H1 (cell line): ENCODE measurements at regions not wholly inside any gene's neighbourhood (a gene's known extent, or its start where the extent isn't known, plus 50 kb on each side); places are given as distances from the start of the nearest gene placed in this dataset.

Experiments
- CTCF ChIA-PET: fragments of 300-600 bp; sonication (Branson Sonifier 250); formaldehyde crosslinking; loops from one replicate; lab custom pipeline; 2021; ENCODE audit not compliant: partially characterized antibody; lab: Charles Lee
- POLR2A ChIA-PET: fragments of 300-600 bp; sonication (Branson Sonifier 250); formaldehyde crosslinking; loops from one replicate; lab custom pipeline; 2021; ENCODE audit warnings: inconsistent platforms; ENCODE audit not compliant: partially characterized antibody; lab: Charles Lee
- DNase-seq, 2 experiments: peaks; one replicate each; pipeline versions ENCODE4 v3.0.0 to v3.0.0-alpha.2; 2010 to 2022; ENCODE audit warnings: low spot score in 2 of 2, low read depth in 1 of 2, mixed read lengths in 1 of 2
- FAIRE-seq: peaks from 2 replicates; lab custom pipeline; 2011; peaks lifted over from hg19 to GRCh38; lab: Jason Lieb, UNC
- H2AFZ ChIP-seq: 2 replicates; pipeline ENCODE4 v1.8.1; 2012; ENCODE audit warnings: low read length, inconsistent platforms
- H2AK5ac ChIP-seq: 2 replicates; pipeline ENCODE4 v1.6.1; 2013; ENCODE audit warnings: low read depth, low read length
- H2BK120ac ChIP-seq: replicated peaks from 2 replicates; pipeline ENCODE3; 2013; ENCODE audit warnings: low read depth, low read length, inconsistent platforms
- H2BK12ac ChIP-seq: 2 replicates; pipeline ENCODE4 v1.6.1; 2013; ENCODE audit warnings: low read depth, low read length
- H2BK15ac ChIP-seq: 2 replicates; pipeline ENCODE4 v1.6.1; 2013; ENCODE audit warnings: low read length
- H2BK20ac ChIP-seq: 2 replicates; pipeline ENCODE4 v1.6.1; 2013; ENCODE audit warnings: low read length
- H2BK5ac ChIP-seq: 2 replicates; pipeline ENCODE4 v1.6.1; 2013; ENCODE audit warnings: low read depth, low read length
- H3K14ac ChIP-seq: 2 replicates; pipeline ENCODE4 v1.6.1; 2013; ENCODE audit warnings: inconsistent platforms; ENCODE audit not compliant: insufficient read length
- H3K18ac ChIP-seq: 2 replicates; pipeline ENCODE4 v1.6.1; 2013; ENCODE audit warnings: low read length; ENCODE audit errors: extremely low read depth
- H3K23ac ChIP-seq: 2 replicates; pipeline ENCODE4 v1.6.1; 2013; ENCODE audit warnings: inconsistent platforms; ENCODE audit not compliant: insufficient read length
- H3K23me2 ChIP-seq: 2 replicates; pipeline ENCODE4 v1.6.1; 2013; ENCODE audit warnings: low read depth, low read length
- H3K27ac ChIP-seq: 2 replicates; pipeline ENCODE4 v1.6.1; 2011; ENCODE audit warnings: low read depth, low read length, inconsistent platforms
- H3K27me3 ChIP-seq, 4 experiments: replicated peaks in 1 of 4; 1 replicate in 1 of 4; 2 replicates in 3 of 4; pipeline versions ENCODE4 v1.6.1 to v1.8.1; 2011 to 2013; ENCODE audit warnings: low read length in 3 of 4, mild to moderate bottlenecking in 3 of 4, inconsistent platforms in 2 of 4, mixed read lengths in 2 of 4, moderate library complexity in 1 of 4; ENCODE audit not compliant: control insufficient read depth in 3 of 4, insufficient read depth in 3 of 4; ENCODE audit errors: extremely low read depth in 1 of 4
- H3K36me3 ChIP-seq, 4 experiments: 2 replicates each; pipeline versions ENCODE4 v1.6.1 to v1.8.1; 2011 to 2013; ENCODE audit warnings: mild to moderate bottlenecking in 4 of 4, low read length in 3 of 4, moderate library complexity in 2 of 4, control low read depth in 1 of 4, inconsistent platforms in 1 of 4; ENCODE audit not compliant: insufficient read depth in 4 of 4, control insufficient read depth in 2 of 4
- H3K4ac ChIP-seq: replicated peaks from 2 replicates; pipeline ENCODE3; 2013; ENCODE audit warnings: low read length, low read depth, mixed read lengths, inconsistent platforms; ENCODE audit not compliant: insufficient read length
- H3K4me1 ChIP-seq, 4 experiments: replicated peaks in 1 of 4; 1 replicate in 1 of 4; 2 replicates in 3 of 4; pipeline versions ENCODE4 v1.6.1 to v1.8.1; 2011 to 2013; ENCODE audit warnings: low read length in 3 of 4, inconsistent platforms in 2 of 4, mixed read lengths in 1 of 4; ENCODE audit not compliant: insufficient read depth in 4 of 4, control insufficient read depth in 3 of 4
- H3K4me2 ChIP-seq, 2 experiments: 2 replicates each; pipeline versions ENCODE4 v1.6.1 to v1.8.1; 2011 to 2013; ENCODE audit warnings: low read depth in 2 of 2, low read length in 2 of 2, control low read depth in 1 of 2, inconsistent platforms in 1 of 2, mild to moderate bottlenecking in 1 of 2; ENCODE audit not compliant: insufficient read depth in 1 of 2
- H3K4me3 ChIP-seq, 4 experiments: fragments of 200-600, 300-600 bp in 1 of 4; sonication (generic), shearing (Covaris generic), sonication (Bioruptor Twin) in 1 of 4; 2 replicates each; pipeline versions ENCODE4 v1.5.1 to v1.8.1; 2011 to 2016; ENCODE audit warnings: low read length in 4 of 4, low read depth in 3 of 4, control low read depth in 2 of 4, inconsistent platforms in 2 of 4, mild to moderate bottlenecking in 2 of 4, mixed read lengths in 1 of 4, moderate library complexity in 1 of 4; ENCODE audit not compliant: insufficient read depth in 2 of 4; ENCODE audit errors: extremely low read depth in 1 of 4
- H3K56ac ChIP-seq: replicated peaks from 2 replicates; pipeline ENCODE3; 2013; ENCODE audit warnings: low read depth, mild to moderate bottlenecking, mixed read lengths, low read length, inconsistent platforms; ENCODE audit not compliant: insufficient read length
- H3K79me1 ChIP-seq: 2 replicates; pipeline ENCODE4 v1.6.1; 2013; ENCODE audit warnings: low read depth, low read length, control low read depth
- H3K79me2 ChIP-seq, 2 experiments: 2 replicates each; pipeline versions ENCODE4 v1.6.1 to v1.8.1; 2012 to 2013; ENCODE audit warnings: low read length in 2 of 2, mild to moderate bottlenecking in 2 of 2, inconsistent platforms in 1 of 2; ENCODE audit not compliant: insufficient read depth in 2 of 2, control insufficient read depth in 1 of 2
- H3K9ac ChIP-seq, 4 experiments: replicated peaks in 1 of 4; 1 replicate in 1 of 4; 2 replicates in 3 of 4; pipeline versions ENCODE4 v1.6.1 to v1.8.1; 2011 to 2013; ENCODE audit warnings: low read depth in 3 of 4, low read length in 3 of 4, control low read depth in 2 of 4, mild to moderate bottlenecking in 2 of 4, moderate library complexity in 2 of 4, inconsistent platforms in 1 of 4; ENCODE audit errors: extremely low read depth in 1 of 4
- H3K9me3 ChIP-seq, 2 experiments: 2 replicates each; pipeline versions ENCODE4 v1.6.1 to v1.8.1; 2012 to 2013; ENCODE audit warnings: mild to moderate bottlenecking in 2 of 2, moderate library complexity in 2 of 2, control low read depth in 1 of 2, inconsistent platforms in 1 of 2, low read depth in 1 of 2, low read length in 1 of 2, mixed read lengths in 1 of 2; ENCODE audit not compliant: insufficient read depth in 2 of 2
- H4K20me1 ChIP-seq, 2 experiments: replicated peaks in 1 of 2; 2 replicates each; pipeline versions ENCODE3 to v1.8.1; 2011 to 2013; ENCODE audit warnings: inconsistent platforms in 2 of 2, low read length in 2 of 2, mild to moderate bottlenecking in 1 of 2; ENCODE audit not compliant: insufficient read depth in 2 of 2, control insufficient read depth in 1 of 2
- H4K5ac ChIP-seq: 2 replicates; pipeline ENCODE4 v1.6.1; 2013; ENCODE audit warnings: low read length, low read depth, mixed read lengths, inconsistent platforms; ENCODE audit not compliant: insufficient read length
- H4K8ac ChIP-seq: 2 replicates; pipeline ENCODE4 v1.8.0; 2013; ENCODE audit warnings: mild to moderate bottlenecking, moderate library complexity, low read length, inconsistent platforms; ENCODE audit not compliant: insufficient read depth; ENCODE audit errors: extremely low read depth
- H4K91ac ChIP-seq: replicated peaks from 2 replicates; pipeline ENCODE3; 2013; ENCODE audit warnings: low read length, mixed read lengths, inconsistent platforms; ENCODE audit not compliant: insufficient read length
- EGR1 ChIP-seq: IDR thresholded peaks from 2 replicates; pipeline ENCODE4 v1.6.1; 2011; ENCODE audit warnings: low read depth, low read length, borderline replicate concordance
- POU5F1 ChIP-seq: IDR thresholded peaks from 2 replicates; pipeline ENCODE4 v1.6.1; 2011; ENCODE audit warnings: low read depth, mild to moderate bottlenecking, low read length, moderate library complexity
- WGBS, 2 experiments: shearing (Covaris generic) in 1 of 2; methylation state at CpG; one replicate each; pipeline versions ENCODE4 v1.1.6 to v1.1.7; 2013 to 2015; ENCODE audit warnings: low lambda C conversion rate in 2 of 2, mixed read lengths in 2 of 2, inconsistent platforms in 1 of 2, low coverage in 1 of 2, missing lambda C conversion rate in 1 of 2; ENCODE audit not compliant: insufficient replicate concordance in 2 of 2, insufficient coverage in 1 of 2, insufficient read length in 1 of 2; ENCODE audit errors: extremely low coverage in 1 of 2, missing lambda C conversion rate in 1 of 2; 5-methylcytosine and 5-hydroxymethylcytosine counted together
- TF ChIP-seq, protein P1 (sequence below): IDR thresholded peaks from 2 replicates; pipeline ENCODE4 v1.6.1; 2012; ENCODE audit warnings: inconsistent platforms

DNA sequence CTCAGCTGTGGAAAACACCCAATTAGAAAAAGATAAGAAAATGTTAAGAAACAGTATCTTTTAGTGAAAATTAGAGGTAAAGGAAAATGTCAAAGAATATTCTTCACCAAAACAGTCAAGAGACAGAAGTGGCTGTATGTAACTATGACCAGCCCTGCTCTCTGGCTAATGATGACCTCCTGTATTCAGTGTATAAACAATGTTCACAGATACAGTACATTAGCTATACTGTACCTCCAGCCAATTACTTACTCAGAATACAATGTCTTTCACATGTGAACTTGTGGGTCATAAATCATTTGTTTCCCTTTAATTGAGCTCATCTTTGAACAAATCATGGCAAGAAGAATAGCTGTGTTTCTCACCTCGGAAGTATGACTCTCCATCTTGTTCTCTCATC lies 432.0 kb downstream of the LMO4 start:
- Histone ChIP-seq H2AK5ac (no peak overlapping the region), H3K79me1 (no peaks in the 10 kb centered on the region), H2BK15ac (no peak overlapping the region)
- DNase-seq, result no peak
- POLR2A ChIA-PET, result interaction anchor here (0.6 kb wide), 1 partner anchor 1671 kb away, joined by 3 read pairs; no protein-coding TSS in a partner anchor
- 94% methylated on average over 1 of the region's 1 CpG; no CpG with 5 or more reads in 1 of the 2 experiments for WGBS, 2 experiments
- TF ChIP-seq EGR1, result no peak
- TF ChIP-seq, protein P1, sequence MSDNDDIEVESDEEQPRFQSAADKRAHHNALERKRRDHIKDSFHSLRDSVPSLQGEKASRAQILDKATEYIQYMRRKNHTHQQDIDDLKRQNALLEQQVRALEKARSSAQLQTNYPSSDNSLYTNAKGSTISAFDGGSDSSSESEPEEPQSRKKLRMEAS, result no peak
- TF ChIP-seq POU5F1, result no peak
- TF ChIP-seq, all 59 proteins: peak for 0
- Histone ChIP-seq H2BK20ac (no peak overlapping the region), H3K4me2 (no peak overlapping the region), H4K8ac (no peak overlapping the region), H2BK5ac (no peak overlapping the region), H3K9me3 (no peaks in the 10 kb centered on the region), H3K27ac (no peak overlapping the region), H4K5ac (no peak overlapping the region), H2AFZ (no peak overlapping the region), H3K36me3 (no peaks in the 10 kb centered on the region), H3K23me2 (no peaks in the 10 kb centered on the region), H3K9ac (no peak overlapping the region), H2BK12ac (no peak overlapping the region), H4K91ac (no peak overlapping the region), H3K27me3 (no peaks in the 10 kb centered on the region; a peak in 1 of 7 replicates), H3K4ac (no peak overlapping the region), H3K18ac (no peak overlapping the region), H2BK120ac (no peak overlapping the region), H3K4me1 (no peaks in the 10 kb centered on the region), H3K79me2 (no peaks in the 10 kb centered on the region), H3K56ac (no peak overlapping the region), H3K4me3 (no peak overlapping the region), H3K23ac (no peak overlapping the region), H4K20me1 (no peaks in the 10 kb centered on the region), H3K14ac (no peak overlapping the region)
- CTCF ChIA-PET, result no interaction called here
- no peak for FAIRE-seq
